HL-60 (cell line): ENCODE measurements at regions not wholly inside any gene's neighbourhood (a gene's known extent, or its start where the extent isn't known, plus 50 kb on each side); places are given as distances from the start of the nearest gene placed in this dataset.

ENCODE experiments used
- POLR2AphosphoS5 ChIP-seq: IDR thresholded peaks from 2 replicates; pipeline ENCODE4 v1.6.1; 2012; ENCODE audit warnings: low read depth
- TF ChIP-seq, protein P1 (sequence below): IDR thresholded peaks from one replicate; pipeline ENCODE4 v1.5.1; 2011; ENCODE audit warnings: low read length, control low read depth, inconsistent platforms; ENCODE audit not compliant: insufficient read depth

DNA sequence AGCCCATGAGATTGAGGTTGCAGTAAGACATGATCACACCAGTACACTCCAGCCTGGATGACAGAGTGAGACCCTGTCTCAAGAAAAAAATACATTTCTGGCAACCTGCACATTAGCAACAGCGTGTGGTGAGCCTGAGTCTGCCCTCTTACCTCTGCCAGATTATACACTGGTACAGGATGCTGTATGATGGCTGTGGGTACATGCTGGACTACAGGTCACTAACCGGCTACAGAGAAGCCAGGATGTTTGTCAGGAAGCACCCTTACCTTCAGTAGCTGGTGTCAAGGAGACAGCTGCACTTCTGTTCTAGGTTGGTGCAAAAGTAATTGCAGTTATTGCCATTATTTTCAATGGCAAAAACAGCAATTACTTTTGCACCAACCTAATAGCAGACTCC lies 575.7 kb downstream of the NPHP4 start:
- TF ChIP-seq POLR2AphosphoS5, result no peak
- TF ChIP-seq, protein P1, sequence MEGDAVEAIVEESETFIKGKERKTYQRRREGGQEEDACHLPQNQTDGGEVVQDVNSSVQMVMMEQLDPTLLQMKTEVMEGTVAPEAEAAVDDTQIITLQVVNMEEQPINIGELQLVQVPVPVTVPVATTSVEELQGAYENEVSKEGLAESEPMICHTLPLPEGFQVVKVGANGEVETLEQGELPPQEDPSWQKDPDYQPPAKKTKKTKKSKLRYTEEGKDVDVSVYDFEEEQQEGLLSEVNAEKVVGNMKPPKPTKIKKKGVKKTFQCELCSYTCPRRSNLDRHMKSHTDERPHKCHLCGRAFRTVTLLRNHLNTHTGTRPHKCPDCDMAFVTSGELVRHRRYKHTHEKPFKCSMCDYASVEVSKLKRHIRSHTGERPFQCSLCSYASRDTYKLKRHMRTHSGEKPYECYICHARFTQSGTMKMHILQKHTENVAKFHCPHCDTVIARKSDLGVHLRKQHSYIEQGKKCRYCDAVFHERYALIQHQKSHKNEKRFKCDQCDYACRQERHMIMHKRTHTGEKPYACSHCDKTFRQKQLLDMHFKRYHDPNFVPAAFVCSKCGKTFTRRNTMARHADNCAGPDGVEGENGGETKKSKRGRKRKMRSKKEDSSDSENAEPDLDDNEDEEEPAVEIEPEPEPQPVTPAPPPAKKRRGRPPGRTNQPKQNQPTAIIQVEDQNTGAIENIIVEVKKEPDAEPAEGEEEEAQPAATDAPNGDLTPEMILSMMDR, result no peak
